ENCODE measurements at regions not wholly inside any gene's neighbourhood (a gene's known extent, or its start where the extent isn't known, plus 50 kb on each side); places are given as distances from the start of the nearest gene placed in this dataset.

DNA sequence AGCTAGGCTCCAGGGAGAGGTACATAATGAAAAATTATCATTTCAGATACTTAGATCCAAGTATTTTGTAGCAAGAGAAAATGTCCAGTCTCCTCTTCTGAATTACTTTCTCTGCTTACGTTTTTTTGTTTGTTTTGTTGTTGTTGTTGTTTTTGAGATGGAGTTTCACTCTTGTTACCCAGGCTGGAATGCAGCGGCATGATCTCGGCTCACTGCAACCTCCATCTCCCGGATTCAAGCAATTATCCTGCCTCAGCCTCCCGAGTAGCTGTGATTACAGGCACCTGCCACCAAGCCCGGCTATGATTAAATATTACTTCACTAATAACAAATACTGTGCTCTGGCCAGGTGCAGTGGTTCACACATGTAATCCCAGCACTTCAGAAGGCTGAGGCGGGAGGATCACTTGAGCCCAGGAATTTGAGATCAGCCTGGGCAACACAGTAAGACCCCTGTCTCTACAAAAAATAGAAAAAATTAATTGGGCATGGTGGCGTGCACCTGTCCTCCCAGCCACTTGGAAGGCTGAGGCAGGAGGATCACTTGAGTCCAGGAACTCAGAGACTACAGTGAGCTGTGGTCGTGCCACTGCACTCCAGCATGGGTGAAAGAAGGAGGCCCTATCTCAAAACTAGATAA lies 155.0 kb upstream of the JARID2 start:
- Histone ChIP-seq H3K4me2 (ENCODE audit: low read depth, low read length, poor library complexity, severe bottlenecking) (no peak overlapping the region), H4K20me1 (ENCODE audit: low read depth, low read length) (no peaks in the 10 kb centered on the region), H3K4me3 (ENCODE audit: insufficient read depth, low read length, poor library complexity, severe bottlenecking) (no peak overlapping the region), H3K9me2 (replicated peaks; ENCODE audit: insufficient read depth, low read length) (no peaks in the 10 kb centered on the region), H3K9ac (ENCODE audit: low read length) (no peak overlapping the region), H2AFZ (ENCODE audit: low read depth, low read length, severe bottlenecking) (no peak overlapping the region), H3K36me3 (ENCODE audit: low read length) (no peaks in the 10 kb centered on the region), H3K79me2 (ENCODE audit: insufficient read depth, low read length) (no peaks in the 10 kb centered on the region), H3K9me3 (ENCODE audit: insufficient read depth, low read length) (no peaks in the 10 kb centered on the region), H3F3A (ENCODE audit: insufficient read depth) (no peaks in the 10 kb centered on the region), H3K27me3 (ENCODE audit: low read length) (no peaks in the 10 kb centered on the region), H3K27ac (ENCODE audit: low read depth, low read length) (no peak overlapping the region)
- TF ChIP-seq CTCF (IDR thresholded peaks at IDR 0.05; ENCODE audit: insufficient read depth, low read length, poor library complexity, severe bottlenecking) (no peak), EZH2phosphoT487 (conservative IDR thresholded peaks at IDR 0.05; ENCODE audit: low read length) (no peak)

DNA sequence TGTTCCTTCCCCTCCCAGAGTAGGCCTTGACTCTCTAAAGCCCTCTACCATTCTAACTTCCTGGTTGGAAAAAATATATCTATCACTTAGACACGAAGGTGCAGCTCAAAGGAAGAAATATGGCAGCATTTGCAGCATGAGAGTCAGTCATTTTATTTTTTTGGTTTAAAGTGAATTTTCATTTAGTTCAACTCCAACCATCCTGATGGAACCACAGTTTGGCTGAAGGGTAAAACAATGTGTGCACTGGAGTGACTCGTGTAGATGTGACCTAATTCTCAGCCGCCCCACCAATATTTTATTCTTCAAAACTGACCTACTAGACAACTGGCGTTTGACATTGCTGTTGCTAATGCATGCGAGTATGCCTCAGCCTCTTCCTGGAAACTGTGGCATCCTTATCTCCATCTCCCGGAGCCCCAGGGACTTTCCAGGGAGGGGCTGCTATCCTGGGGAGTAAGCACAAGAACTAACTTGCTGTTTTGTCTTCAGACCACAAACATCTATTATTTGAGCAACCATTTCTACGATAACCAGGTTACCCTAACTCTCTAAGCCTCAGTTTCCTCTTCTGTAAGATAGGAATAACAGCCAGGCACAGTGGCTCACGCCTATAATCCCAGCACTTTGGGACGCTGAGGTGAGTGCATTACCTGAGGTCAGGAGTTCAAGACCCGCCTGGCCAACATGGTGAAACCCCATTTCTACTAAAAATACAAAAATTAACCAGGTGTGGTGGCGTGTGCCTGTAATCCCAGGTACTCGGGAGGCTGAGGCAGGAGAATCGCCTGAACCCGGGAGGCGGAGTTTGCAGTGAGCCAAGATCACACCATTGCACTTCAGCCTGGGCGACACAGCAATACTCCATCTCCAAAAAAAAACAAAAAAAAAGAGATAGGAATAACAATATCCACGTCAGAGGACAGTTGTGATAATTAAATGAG lies 148.7 kb upstream of the JARID2 start:
- Histone ChIP-seq H3K36me3 (ENCODE audit: low read length) (no peaks in the 10 kb centered on the region), H3K9me3 (ENCODE audit: insufficient read depth, low read length) (no peaks in the 10 kb centered on the region), H2AFZ (ENCODE audit: low read depth, low read length, severe bottlenecking) (no peak overlapping the region), H3K4me3 (ENCODE audit: insufficient read depth, low read length, poor library complexity, severe bottlenecking) (no peak overlapping the region), H3K9ac (ENCODE audit: low read length) (no peak overlapping the region), H3K27me3 (ENCODE audit: low read length) (no peaks in the 10 kb centered on the region), H3F3A (ENCODE audit: insufficient read depth) (no peaks in the 10 kb centered on the region), H3K79me2 (ENCODE audit: insufficient read depth, low read length) (no peaks in the 10 kb centered on the region), H4K20me1 (ENCODE audit: low read depth, low read length) (no peaks in the 10 kb centered on the region), H3K4me2 (ENCODE audit: low read depth, low read length, poor library complexity, severe bottlenecking) (no peak overlapping the region), H3K9me2 (replicated peaks; ENCODE audit: insufficient read depth, low read length) (no peaks in the 10 kb centered on the region), H3K27ac (ENCODE audit: low read depth, low read length) (no peak overlapping the region)
- TF ChIP-seq CTCF (IDR thresholded peaks at IDR 0.05; ENCODE audit: insufficient read depth, low read length, poor library complexity, severe bottlenecking) = no peak
- no peak for TF ChIP-seq EZH2phosphoT487 (conservative IDR thresholded peaks at IDR 0.05; ENCODE audit: low read length)

- no peak overlapping the region for H3K4me3 ChIP-seq (ENCODE audit: insufficient read depth, low read length, poor library complexity, severe bottlenecking)
- no peaks in the 10 kb centered on the region for H3K36me3 ChIP-seq (ENCODE audit: low read length)
- H3K4me2 ChIP-seq (ENCODE audit: low read depth, low read length, poor library complexity, severe bottlenecking) = no peak overlapping the region
- TF ChIP-seq EZH2phosphoT487 (conservative IDR thresholded peaks at IDR 0.05; ENCODE audit: low read length) (no peak), CTCF (IDR thresholded peaks at IDR 0.05; ENCODE audit: insufficient read depth, low read length, poor library complexity, severe bottlenecking) (no peak)
- no peak overlapping the region for H3K27ac ChIP-seq (ENCODE audit: low read depth, low read length)
- H3K27me3 ChIP-seq (ENCODE audit: low read length) = no peaks in the 10 kb centered on the region
- no peaks in the 10 kb centered on the region for H3K9me2 ChIP-seq (replicated peaks; ENCODE audit: insufficient read depth, low read length)
- H3F3A ChIP-seq (ENCODE audit: insufficient read depth) = no peaks in the 10 kb centered on the region
- no peak overlapping the region for H2AFZ ChIP-seq (ENCODE audit: low read depth, low read length, severe bottlenecking)
- H3K9me3 ChIP-seq (ENCODE audit: insufficient read depth, low read length) = no peaks in the 10 kb centered on the region
- no peak overlapping the region for H3K9ac ChIP-seq (ENCODE audit: low read length)
- no peaks in the 10 kb centered on the region for H3K79me2 ChIP-seq (ENCODE audit: insufficient read depth, low read length)
- no peaks in the 10 kb centered on the region for H4K20me1 ChIP-seq (ENCODE audit: low read depth, low read length)
Measured at GRCh38 chr6:15101130-15101529, 144.7 kb upstream of the JARID2 start.
